ENCODE measurements at regions not wholly inside any gene's neighbourhood (a gene's known extent, or its start where the extent isn't known, plus 50 kb on each side); places are given as distances from the start of the nearest gene placed in this dataset.
"Not testable (repeated sequence)": the region's sequence is repeated elsewhere in the genome, so short reads cannot be mapped to it uniquely, and the experiment has no call there.

DNA sequence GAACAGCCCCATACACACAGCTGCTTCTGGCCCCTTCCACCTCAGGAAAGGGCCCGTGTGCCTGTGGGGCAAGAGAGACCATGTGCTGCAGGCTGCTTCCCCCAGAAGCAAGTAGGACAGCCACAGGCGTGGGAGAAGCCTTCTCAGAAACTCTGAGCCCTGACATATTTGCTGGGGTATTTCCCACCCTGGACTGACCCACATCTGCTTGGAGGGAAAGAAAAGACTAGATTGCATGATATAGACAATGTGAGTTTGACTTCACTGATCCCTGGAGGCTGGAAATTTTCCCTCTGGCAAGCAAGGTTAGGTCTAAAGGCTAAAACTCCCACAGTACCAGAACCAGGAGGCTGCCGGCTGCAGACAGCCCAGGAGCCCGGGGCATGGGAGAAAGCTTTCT, 213.3 kb upstream of the SSTR4 start:
- no peak for DNase-seq

DNA sequence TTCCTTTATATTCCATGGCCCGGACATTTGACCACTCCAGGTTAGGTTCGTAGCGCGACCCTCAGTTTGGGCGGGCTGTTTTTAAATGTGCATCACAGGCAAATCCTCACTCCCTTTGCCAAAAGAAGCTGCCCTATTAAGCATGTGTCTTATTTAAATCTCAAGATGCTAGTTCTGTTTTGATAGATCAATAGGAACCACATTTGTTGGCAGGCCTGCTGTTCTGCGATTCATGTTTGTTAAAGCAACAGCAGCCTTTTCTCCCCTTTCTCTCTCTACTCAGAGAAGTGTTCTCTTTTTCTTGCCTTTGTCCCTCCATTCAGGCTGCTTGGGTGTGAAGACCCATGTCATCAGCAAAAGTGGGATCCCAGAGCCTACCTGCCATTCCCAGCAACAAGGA, 212.0 kb upstream of the SSTR4 start:
- DNase-seq: no peak

DNA sequence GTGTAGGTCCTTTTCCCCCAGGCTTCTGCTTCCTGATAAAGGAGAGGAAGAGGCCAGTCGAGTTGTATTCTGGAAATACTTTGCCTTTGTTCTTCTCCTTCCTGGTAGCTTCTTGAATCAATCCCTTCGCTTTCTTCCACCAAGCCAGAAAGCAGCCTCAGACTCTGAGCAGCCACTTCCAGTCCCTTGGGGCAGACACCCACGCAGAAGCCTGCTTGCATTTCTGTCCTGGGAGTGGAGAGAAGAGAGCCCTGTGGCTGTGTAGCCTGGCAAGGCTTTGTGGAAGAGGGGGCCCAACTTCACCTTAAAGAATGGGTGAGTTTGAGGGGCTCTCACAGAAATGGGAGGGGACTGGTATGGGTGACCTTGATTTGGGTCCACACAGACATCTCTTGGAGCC, 211.0 kb upstream of the SSTR4 start:
- DNase-seq: no peak

DNA sequence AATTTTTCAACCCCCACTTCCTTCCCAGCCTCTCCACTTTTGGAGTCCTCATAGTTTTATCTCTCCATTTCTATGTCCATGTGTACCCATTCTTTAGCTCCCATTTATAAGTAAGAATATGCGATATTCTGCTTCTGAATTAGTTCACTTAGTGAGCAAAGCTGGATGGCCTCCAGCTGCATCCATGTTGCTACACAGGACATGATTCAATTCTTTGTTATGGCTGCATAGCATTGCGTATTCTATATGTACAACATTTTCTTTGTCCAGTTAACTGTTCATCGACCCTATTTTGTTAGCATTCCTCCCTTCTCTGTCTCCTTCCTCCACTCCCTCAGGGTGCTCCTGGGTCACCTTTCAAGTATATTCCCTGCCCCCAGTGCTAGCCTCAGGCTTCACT, 210.0 kb upstream of the SSTR4 start:
- no peak for DNase-seq

DNA sequence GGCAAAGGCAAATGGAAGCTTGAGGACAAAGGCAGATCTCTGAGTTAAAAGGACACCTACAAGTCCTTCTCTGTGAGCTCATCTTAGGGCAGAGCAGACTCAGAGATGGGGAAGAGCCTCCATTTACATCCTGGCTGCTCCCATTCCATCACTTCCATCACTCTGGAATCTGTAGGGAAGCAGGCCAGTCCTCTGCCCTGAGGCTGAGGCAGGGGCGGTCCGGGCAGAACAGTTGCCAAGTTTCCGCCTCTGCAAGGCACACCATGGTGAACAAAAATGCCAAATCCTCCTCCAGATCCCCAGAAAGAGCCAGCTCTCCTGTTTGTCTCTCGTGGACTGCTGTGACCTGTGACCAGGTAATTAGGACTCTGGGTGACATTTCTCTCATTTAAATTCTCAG, 209.6 kb upstream of the SSTR4 start:
- DNase-seq: no peak

DNA sequence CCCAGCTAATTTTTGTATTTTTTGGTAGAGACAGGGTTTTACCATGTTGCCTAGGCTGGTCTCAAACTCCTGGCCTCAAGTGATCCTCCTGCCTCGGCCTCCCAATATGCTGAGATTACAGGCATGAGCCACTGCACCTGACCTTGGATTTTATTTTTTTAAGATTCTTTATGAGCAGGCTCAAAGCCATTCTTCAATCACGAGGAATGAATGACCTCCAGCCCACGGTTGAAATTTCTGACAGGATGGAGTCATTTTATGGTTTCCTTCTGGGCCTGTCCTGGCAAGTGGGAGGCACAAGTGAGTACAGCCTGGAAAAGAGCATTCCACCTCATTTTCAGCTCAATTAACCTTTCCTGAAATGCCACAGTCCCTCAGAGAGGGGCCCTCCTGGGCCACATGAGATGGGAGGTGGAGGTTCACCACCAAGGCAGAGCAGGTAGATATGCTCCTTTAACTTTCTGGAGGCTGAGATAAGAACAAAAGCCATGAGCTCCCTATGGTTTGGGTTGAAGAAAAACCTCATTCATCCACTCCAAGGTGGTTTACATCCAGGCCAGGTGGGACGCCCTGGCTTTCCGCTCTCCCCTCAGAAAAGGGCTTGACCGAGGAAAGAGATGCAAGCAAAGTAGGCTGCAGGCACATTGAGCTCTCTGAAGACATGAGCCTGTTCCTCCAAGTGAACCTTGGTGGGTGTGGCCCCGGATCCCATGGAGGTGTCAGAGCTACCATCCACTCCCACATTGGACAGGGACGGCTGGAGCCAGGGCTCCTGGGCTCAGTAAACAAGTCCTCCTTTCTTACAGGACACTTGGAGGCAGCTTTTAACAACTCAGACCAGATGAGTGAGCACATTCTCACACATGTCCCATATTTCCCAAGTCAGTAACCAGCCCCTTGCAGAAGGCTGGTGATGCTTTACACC, 208.5 kb upstream of the SSTR4 start:
- no peak for DNase-seq

DNA sequence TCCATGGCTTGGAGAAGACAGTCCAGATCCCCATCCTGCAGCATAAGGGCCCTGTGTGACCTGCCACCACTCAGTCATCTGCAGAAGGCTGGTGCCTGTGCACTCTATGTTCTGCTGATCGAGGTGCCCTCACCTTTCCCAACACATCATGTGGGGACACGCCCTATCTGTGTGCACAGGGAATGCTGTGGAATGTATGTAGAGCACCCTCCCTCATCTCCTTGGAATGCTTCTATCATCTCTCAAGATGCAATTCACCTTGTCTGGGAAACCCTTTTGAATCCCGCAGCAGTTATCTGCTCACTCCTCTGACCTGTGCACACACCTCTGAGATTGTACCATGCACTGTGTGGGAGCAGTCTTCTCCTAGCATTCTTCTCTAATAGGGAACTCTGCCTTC, 207.2 kb upstream of the SSTR4 start:
- DNase-seq: no peak

DNA sequence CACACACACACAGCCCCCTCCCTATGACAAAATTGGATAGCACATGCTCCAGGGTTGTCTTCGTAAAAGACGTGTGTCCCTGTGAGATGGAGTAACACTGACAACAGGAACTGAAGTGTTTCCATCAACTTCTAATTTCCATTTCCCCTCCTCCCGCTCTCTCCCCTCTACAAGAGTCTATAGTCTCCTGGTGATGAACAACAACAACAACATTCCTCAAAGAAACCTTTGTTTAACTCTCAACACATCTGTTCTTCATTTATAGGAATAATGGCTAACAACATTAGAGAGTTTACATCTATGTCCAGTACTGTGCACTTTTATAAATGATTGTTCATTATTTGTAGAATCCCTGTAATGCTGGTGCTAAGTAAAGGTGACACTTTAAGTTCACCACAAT, 205.8 kb upstream of the SSTR4 start:
- DNase-seq: no peak

DNA sequence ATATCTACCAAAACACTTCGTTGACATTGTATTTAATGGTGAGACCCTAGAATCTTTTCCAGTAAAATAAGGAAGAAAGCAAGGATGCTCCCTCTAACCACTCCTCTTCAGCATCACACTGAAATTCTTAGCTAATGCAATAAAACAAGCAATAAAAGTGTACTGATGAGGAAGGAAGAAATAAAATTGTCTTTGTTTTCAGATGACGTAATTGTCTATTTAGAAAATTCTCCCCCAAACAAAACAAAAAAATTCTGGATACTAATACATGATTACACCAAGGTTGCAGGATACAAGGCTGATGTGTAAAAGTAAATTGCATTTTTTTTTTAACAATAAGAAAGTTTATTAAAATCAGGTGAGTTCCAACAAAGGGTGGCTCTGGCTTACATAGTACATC, 205.0 kb upstream of the SSTR4 start:
- no peak for DNase-seq

DNA sequence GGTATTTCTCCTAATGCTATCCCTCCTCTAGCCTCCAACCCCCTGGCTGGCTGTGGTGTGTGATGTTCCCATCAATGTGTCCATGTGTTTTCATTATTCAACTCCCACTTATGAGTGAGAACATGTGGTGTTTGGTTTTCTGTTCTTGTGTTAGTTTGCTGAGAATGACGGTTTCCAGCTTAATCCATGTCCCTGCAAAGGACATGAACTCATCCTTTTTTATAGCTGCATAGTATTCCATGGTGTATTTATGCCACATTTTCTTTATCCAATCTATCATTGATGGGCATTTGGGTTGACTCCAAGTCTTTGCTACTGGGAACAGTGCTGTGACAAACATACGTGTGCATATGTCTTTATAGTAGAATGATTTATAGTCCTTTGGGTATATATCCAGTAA, 204.4 kb upstream of the SSTR4 start:
- not testable (repeated sequence) for DNase-seq

DNA sequence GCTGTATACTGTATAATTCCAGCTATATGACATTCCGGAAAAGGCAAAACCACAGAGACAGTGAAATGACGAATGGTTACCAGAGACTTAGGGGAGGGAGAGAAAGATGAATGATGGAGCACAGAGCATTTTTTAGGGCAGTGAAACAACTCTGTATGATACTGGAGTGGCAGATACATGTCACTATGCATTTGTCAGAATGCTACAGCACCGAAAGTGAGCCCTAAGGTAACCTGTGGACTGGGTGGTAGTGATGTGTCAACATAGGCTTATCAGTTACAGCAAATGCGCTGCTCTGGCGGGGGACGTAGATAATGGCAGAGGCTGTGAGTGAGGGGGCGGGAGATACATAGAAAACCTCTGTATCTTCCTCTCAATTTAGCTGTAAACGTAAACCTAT, 201.3 kb upstream of the SSTR4 start:
- DNase-seq: no peak

DNA sequence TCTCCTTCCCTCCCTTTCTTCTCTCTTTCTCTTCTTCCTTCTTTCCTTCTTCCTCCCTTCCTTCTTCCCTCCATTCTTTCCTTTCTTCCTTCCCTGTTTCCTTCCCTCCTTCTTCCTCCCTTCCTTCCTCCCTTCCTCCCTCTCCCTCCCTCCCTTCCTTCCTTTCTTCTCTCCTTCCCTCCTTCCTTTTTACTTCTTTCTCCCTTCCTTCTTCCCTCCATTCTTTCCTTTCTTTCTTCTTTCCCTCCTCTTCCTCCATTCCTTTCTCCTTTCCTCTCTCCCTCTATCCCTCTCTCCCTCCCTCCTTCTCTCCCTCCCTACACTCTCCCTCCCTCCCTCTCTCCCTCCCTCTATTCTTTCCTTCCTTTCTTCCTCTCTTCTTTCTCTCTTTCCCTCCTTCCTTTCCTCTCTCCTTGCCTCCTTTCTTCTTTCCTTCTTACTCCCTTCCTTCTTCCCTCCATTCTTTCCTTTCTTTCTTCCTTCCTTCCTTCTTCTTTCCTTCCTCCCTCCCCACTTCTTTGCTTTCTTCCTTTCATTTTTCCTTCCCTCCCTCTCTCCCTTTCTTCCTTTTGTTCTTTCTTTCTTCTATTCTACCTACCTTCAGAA, 200.4 kb upstream of the SSTR4 start:
- no peak for DNase-seq

DNA sequence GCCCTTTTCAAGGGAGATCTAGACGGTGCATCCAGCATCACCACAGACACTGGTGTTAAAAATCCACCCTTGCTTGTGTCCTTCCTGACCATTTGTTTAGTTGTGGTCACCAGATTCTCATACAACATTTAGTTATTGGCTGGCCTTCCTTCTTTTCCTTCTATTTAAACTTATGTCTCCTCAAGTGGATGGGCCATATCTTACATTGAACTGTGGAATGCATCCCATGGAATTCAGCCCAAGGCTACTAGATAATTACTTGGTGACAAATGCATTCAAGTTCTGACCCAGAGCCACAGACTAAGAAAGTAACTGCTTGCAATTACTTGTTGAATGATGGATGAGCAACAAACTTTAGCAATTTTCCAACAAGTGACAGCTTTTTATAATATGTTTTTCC, 198.9 kb upstream of the SSTR4 start:
- no peak for DNase-seq

DNA sequence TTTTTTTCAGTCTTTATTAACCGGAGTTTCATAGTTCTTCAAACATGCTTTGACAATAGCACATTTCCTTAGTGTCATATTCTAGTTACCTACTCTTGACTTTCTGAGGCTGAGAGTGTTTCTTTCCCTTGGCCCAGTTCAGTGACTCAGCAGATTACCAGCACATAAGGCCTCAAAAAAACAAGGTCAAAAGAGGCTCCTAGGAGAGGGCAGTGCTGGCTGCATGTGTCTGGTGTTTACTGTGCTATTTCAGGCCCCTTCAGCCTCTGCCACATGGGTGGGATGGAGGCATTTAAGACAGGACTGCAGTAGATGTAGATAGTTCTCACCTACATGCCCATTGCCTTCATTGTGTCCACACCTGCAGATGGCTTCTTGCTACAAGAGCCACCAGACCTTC, 198.2 kb upstream of the SSTR4 start:
- DNase-seq: no peak

DNA sequence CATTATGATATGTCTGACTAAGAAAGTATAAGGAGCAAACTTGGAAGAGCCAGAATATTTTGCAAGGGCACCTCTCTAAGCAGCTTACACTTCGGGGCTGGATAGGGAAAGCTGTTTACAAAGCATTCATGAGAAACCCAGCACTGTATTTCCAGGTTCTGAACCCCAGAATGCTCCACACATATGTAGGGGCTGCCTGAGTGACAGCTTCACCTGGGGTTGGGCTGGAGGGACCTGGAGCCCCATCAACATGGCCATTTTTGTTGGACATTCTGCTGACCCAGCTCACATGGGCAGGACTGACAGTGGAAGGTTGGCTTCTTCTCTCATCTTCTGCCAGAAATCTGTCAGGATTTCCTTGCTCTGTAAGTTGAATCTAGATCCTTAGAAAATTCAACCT, 197.1 kb upstream of the SSTR4 start:
- no peak for DNase-seq

DNA sequence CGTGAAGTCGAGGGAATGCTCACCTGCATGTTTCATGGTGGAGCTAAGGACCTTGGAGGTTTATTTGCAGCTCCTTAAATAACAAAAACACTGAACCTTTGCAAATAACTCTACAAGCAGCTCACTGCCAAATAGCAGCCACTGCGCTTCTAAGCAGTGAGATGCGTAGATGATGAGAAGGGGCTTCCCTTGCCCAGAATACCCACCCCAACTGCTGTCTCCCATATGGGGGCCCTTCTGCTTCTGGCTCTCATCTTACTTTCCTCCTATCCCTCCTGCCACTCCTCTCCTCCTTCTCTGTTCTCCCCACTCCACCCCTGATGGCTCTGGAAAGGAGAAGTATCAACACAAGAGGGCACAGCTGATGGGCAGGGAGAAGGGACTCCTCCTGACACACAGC, 193.3 kb upstream of the SSTR4 start:
- DNase-seq: no peak

DNA sequence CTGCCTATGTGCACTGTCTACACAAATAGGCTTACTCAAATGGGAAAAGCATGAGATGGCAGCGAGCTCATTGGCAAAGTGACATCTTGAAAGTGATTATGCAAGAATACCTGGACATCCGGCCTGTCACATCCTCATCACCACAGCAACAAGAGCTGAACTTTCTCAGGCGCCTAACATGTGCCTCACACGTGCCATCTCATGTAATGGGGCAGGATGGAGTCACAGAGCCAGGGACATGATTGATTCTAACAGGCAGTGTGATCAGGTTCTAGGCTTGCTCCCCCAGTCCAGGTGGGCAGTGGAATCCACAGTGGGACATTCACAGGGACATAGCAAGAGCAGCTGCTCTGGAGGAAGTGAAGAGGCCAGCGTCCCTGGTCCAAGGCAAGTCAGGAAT, 192.3 kb upstream of the SSTR4 start:
- DNase-seq: no peak

DNA sequence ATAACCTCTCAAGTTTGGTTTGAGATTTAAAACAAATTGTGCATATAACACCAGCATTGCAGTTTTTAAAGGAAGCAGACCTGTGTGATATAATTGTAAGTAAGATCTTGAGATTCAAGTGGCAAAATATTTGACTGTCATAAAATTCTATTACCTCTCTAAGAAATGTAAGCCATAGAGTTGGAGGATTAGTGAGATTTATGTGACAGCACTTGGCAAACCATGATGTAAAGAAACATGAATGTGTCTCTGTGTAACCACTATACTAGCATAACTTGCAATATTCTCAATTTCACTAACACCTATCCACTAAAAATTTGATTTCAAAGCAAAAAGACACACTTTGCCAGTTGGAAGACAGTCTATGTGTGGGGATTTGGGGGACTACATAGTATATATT, 190.2 kb upstream of the SSTR4 start:
- DNase-seq: no peak

DNA sequence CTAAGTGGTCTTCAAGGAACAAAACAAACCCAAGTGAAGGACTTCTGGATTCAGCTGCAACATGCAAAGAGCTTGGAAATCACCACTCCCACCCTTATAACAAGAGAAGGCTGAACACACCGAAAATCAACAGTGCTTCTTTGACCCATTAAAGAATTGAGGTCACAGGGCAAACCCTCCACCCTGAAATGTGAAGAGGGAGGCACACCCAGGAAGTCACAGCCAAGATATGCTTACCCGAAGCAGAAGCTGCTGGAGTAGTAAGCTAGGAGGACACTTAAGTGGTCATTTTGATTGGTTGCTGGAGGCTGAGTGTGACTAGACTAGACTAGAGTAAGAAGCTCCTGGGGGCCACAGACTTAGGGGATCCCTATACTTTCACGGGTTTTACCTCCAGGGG, 188.2 kb upstream of the SSTR4 start:
- no peak for DNase-seq

DNA sequence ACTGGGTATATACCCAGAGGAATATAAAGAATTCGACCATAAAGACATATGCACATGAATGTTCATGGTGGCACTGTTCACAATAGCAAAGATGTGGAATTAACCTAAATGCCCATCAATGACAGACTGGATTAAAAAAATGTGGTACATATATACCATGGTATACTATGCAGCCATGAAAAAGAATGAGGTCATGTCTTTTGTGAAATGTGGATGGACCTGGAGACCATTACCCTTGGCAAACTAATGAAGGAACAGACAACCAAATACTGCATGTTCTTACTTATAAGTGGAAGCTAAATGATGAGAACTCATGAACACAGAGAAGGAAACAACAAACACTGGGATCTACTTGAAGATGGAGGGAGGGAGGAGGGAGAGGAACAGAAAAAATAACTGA, 186.7 kb upstream of the SSTR4 start:
- no peak for DNase-seq

DNA sequence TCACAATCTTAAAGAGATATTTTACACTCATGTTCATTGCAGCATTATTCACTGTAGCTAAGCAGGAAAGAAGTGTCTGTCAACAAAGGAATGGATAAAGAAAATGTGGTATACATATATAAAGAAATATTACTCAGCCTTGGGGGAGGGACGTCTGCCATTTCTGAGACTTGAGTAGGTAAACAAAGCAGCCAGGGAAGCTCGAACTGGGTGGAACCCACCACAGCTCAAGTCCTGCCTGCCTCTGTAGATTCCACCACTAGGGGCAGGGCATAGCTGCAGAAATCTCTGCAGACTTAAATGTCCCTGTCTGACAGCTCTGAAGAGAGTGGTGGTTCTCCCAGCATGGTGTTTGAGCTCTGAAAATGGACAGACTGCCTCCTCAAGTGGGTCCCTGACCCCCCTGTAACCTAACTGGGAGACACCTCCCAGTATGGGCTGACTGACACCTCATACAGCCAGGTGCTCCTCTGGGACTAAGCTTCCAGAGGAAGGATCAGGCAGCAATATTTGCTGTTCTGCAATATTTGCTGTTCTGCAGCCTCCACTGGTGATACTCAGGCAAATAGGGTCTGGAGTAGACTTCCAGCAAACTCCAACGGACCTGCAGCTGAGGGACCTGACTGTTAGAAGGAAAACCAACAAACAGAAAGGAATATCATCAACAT, 183.3 kb upstream of the SSTR4 start:
- DNase-seq: not testable (repeated sequence)

DNA sequence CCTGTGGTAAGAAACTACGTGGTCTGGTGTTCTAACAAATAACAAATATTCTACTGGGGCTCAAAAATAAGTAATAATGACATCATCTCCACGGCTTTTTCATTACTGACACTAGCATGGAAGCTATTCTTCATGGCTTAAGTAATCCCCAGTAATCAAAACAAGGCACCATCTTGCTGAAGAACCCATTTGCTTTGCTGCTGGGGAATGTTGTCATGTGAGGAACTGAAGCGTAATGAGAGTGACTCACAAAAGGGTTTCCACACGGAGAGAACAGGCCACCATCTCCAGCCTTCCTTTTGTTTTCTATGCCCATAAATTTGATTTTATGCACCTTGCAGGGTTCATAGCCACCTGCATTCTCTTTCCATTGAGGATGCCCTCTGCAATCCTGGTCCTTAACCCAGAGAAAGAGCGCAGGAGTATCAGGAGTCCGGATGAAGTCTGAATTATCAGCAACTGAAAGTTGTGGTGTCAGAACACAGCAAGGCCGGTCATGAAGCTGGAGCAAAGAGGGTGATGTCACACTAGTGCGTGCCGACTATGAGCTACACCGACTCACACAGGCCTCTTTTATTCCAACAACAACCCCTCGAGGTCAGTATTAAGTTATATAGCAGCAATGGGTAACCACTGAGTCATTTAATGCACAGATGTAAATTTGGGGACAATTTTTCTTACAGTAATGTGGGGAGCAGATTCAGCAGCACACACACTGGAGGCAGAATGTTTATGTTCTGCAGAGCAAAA, 173.7 kb upstream of the SSTR4 start:
- no peak for DNase-seq

DNA sequence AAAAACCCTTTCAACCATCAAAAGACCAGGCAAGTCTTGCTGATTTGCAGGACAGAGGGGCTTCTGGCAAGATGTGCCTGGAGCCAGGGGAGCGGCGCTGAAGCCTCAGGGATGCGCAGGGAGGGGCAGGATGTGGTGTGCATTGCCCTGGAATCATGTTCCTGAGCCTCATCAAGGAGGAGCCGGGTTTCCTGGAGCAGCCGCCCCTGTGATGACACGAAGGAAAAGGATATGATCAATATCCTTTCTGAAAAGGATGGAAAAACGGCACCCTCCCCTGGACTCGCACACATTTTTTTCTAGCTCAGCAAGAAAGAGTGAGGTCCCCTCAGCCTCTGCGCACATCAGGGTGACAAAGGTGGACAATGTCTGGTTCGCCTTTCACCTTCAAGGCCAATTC, 173.1 kb upstream of the SSTR4 start:
- DNase-seq: no peak
